PC-3 (cell line): ENCODE measurements at regions not wholly inside any gene's neighbourhood (a gene's known extent, or its start where the extent isn't known, plus 50 kb on each side); places are given as distances from the start of the nearest gene placed in this dataset.
"Not testable (repeated sequence)": the region's sequence is repeated elsewhere in the genome, so short reads cannot be mapped to it uniquely, and the experiment has no call there.

ENCODE experiments used
- CTCF ChIP-seq: fragments of 300-600 bp; sonication (generic); conservative IDR thresholded peaks from 2 replicates; pipeline ENCODE4 v1.5.1; 2017; ENCODE audit warnings: antibody characterized with exemption, low read depth, mild to moderate bottlenecking, low read length
- EZH2 ChIP-seq: fragments of 300-600 bp; sonication (generic); IDR thresholded peaks from one replicate; pipeline ENCODE4 v1.6.1; 2017; ENCODE audit warnings: antibody characterized with exemption, mild to moderate bottlenecking, low read length; ENCODE audit not compliant: unreplicated experiment
- EZH2phosphoT487 ChIP-seq: fragments of 300-600 bp; sonication (generic); IDR thresholded peaks from 2 replicates; pipeline ENCODE4 v1.6.1; 2018; ENCODE audit warnings: mild to moderate bottlenecking, antibody characterized with exemption, low read length, borderline replicate concordance

- not testable (repeated sequence) for TF ChIP-seq CTCF, EZH2phosphoT487, EZH2
Measured at GRCh38 chr1:224030257-224030656, 83.7 kb upstream of the FBXO28 start.
